Neural crest cell (in vitro differentiated cells): ENCODE measurements at regions not wholly inside any gene's neighbourhood (a gene's known extent, or its start where the extent isn't known, plus 50 kb on each side); places are given as distances from the start of the nearest gene placed in this dataset.
A peak's percentile ranks its signal among the peaks of the same experiment; 100 is the strongest.

Experiments
- DNase-seq: peaks from one replicate; pipeline ENCODE4 v3.0.0; 2021; ENCODE audit warnings: low read depth, mixed read lengths, low spot score
- H3K27ac Mint-ChIP-seq: one replicate; pipeline ENCODE4 v1.8.0; 2021; ENCODE audit warnings: mild to moderate bottlenecking, mixed read lengths; ENCODE audit not compliant: unreplicated experiment
- H3K27me3 Mint-ChIP-seq: 2 replicates; pipeline ENCODE4 v1.8.0; 2021; ENCODE audit warnings: low read depth, mild to moderate bottlenecking, mixed read lengths
- H3K36me3 Mint-ChIP-seq: 2 replicates; pipeline ENCODE4 v1.8.0; 2021; ENCODE audit warnings: low read depth, mild to moderate bottlenecking, mixed read lengths
- H3K4me1 Mint-ChIP-seq: 2 replicates; pipeline ENCODE4 v1.8.0; 2021; ENCODE audit warnings: mixed read lengths
- H3K4me3 Mint-ChIP-seq: one replicate; pipeline ENCODE4 v1.8.0; 2021; ENCODE audit warnings: mild to moderate bottlenecking, mixed read lengths
- H3K9me3 Mint-ChIP-seq: 2 replicates; pipeline ENCODE4 v1.8.0; 2021; ENCODE audit warnings: mixed read lengths
- CTCF ChIP-seq: fragments of 200-600 bp; sonication (generic); conservative IDR thresholded peaks from 2 replicates; pipeline ENCODE4 v1.5.0; 2021; ENCODE audit warnings: antibody characterized with exemption, mild to moderate bottlenecking

- TF ChIP-seq CTCF = no peak
- Mint-ChIP-seq H3K36me3 (no peaks in the 10 kb centered on the region), H3K4me3 (peak overlapping the region; percentile 80), H3K27me3 (no peaks in the 10 kb centered on the region), H3K9me3 (no peaks in the 10 kb centered on the region), H3K27ac (peak overlapping the region; percentile 89), H3K4me1 (peaks cover 33% of the 10 kb centered on the region)
- DNase-seq = no peak
Measured at GRCh38 chr16:14002416-14002990, 68.6 kb upstream of the MRTFB start.

GRCh38 chr16:14003074-14003570 lies 68.0 kb upstream of the MRTFB start:
- H3K9me3 Mint-ChIP-seq = no peaks in the 10 kb centered on the region
- H3K4me3 Mint-ChIP-seq = peak overlapping the region; percentile 80
- peak overlapping the region; percentile 89 for H3K27ac Mint-ChIP-seq
- peaks cover 33% of the 10 kb centered on the region for H3K4me1 Mint-ChIP-seq
- peak; percentile 65 for DNase-seq
- H3K27me3 Mint-ChIP-seq = no peaks in the 10 kb centered on the region
- no peak for TF ChIP-seq CTCF
- no peaks in the 10 kb centered on the region for H3K36me3 Mint-ChIP-seq

- no peak overlapping the region for H3K4me3 Mint-ChIP-seq
- H3K4me1 Mint-ChIP-seq = peaks cover 33% of the 10 kb centered on the region
- peak overlapping the region; percentile 54 for H3K27ac Mint-ChIP-seq
- DNase-seq = no peak
- H3K36me3 Mint-ChIP-seq = no peaks in the 10 kb centered on the region
- no peak for TF ChIP-seq CTCF
- no peaks in the 10 kb centered on the region for H3K9me3 Mint-ChIP-seq
- no peaks in the 10 kb centered on the region for H3K27me3 Mint-ChIP-seq
Measured at GRCh38 chr16:14004031-14004728, 66.9 kb upstream of the MRTFB start.

GRCh38 chr16:14004729-14005315 lies 66.3 kb upstream of the MRTFB start:
- TF ChIP-seq CTCF = no peak
- no peaks in the 10 kb centered on the region for H3K27me3 Mint-ChIP-seq
- peaks cover 33% of the 10 kb centered on the region for H3K4me1 Mint-ChIP-seq
- H3K36me3 Mint-ChIP-seq = no peaks in the 10 kb centered on the region
- no peak for DNase-seq
- H3K27ac Mint-ChIP-seq = no peak overlapping the region
- no peak overlapping the region for H3K4me3 Mint-ChIP-seq
- H3K9me3 Mint-ChIP-seq = no peaks in the 10 kb centered on the region

GRCh38 chr16:14005335-14005734 lies 65.8 kb upstream of the MRTFB start:
- H3K9me3 Mint-ChIP-seq = no peaks in the 10 kb centered on the region
- no peaks in the 10 kb centered on the region for H3K36me3 Mint-ChIP-seq
- TF ChIP-seq CTCF = no peak
- H3K27me3 Mint-ChIP-seq = no peaks in the 10 kb centered on the region
- no peak overlapping the region for H3K4me3 Mint-ChIP-seq
- H3K4me1 Mint-ChIP-seq = peaks cover 33% of the 10 kb centered on the region
- H3K27ac Mint-ChIP-seq = no peak overlapping the region
- no peak for DNase-seq
